Tibial nerve (tissue), 4 donors: ENCODE measurements at regions not wholly inside any gene's neighbourhood (a gene's known extent, or its start where the extent isn't known, plus 50 kb on each side); places are given as distances from the start of the nearest gene placed in this dataset.
A peak's percentile ranks its signal among the peaks of the same experiment; 100 is the strongest.

Experiments
- DNase-seq, 2 donors: peaks; one replicate each; pipeline ENCODE4 v3.0.0-alpha.2; 2019; ENCODE audit warnings: low spot score in 2 of 2
- H3K27ac ChIP-seq, 4 donors: fragments of 200-600 bp; sonication (generic) in 3 of 4; one replicate each; pipeline ENCODE4 v1.5.1; 2017 to 2019; ENCODE audit warnings: mild to moderate bottlenecking in 1 of 4
- H3K27me3 ChIP-seq, 2 donors: fragments of 200-600 bp; sonication (generic) in 1 of 2; one replicate each; pipeline versions ENCODE4 v1.5.1 to v1.6.0; 2017 to 2019
- H3K36me3 ChIP-seq, 3 donors: fragments of 200-600 bp; sonication (generic); one replicate each; pipeline ENCODE4 v1.5.1; 2018 to 2019
- H3K4me1 ChIP-seq, 4 donors: fragments of 200-600 bp; sonication (generic) in 3 of 4; one replicate each; pipeline ENCODE4 v1.5.1; 2017 to 2019
- H3K4me3 ChIP-seq, 4 donors: fragments of 200-600 bp; sonication (generic) in 3 of 4; one replicate each; pipeline ENCODE4 v1.5.1; 2017 to 2019; ENCODE audit warnings: mild to moderate bottlenecking in 1 of 4, moderate library complexity in 1 of 4
- H3K9me3 ChIP-seq, 4 donors: fragments of 200-600 bp; sonication (generic) in 3 of 4; one replicate each; pipeline ENCODE4 v1.5.1; 2017 to 2019
- EP300 ChIP-seq, 2 donors: sonication (generic); formaldehyde crosslinking; IDR thresholded peaks; one replicate each; pipeline ENCODE4 v1.6.1; 2017; ENCODE audit warnings: antibody characterized with exemption in 2 of 2, mild to moderate bottlenecking in 1 of 2
- POLR2A ChIP-seq, 2 donors: fragments of 450-650 bp; IDR thresholded peaks; one replicate each; pipeline ENCODE4 v1.6.1; 2017; ENCODE audit warnings: antibody characterized with exemption in 2 of 2, mild to moderate bottlenecking in 2 of 2, moderate library complexity in 2 of 2
- WGBS, 2 donors: methylation state at CpG; one replicate each; pipeline ENCODE4 v1.1.5; 2018; 5-methylcytosine and 5-hydroxymethylcytosine counted together
- TF ChIP-seq, protein P1 (sequence below), 5 experiments: fragments of 200-600 bp in 3 of 5; fragments of 450-650 bp in 2 of 5; sonication (generic) in 3 of 5; IDR thresholded peaks; one replicate each; pipeline ENCODE4 v1.5.1; 2016 to 2019; ENCODE audit warnings: antibody characterized with exemption in 5 of 5, mild to moderate bottlenecking in 3 of 5, moderate library complexity in 2 of 5

GRCh38 chr18:45267622-45268021 is 347.7 kb upstream of the SLC14A2 start:
- no peak for TF ChIP-seq POLR2A (IDR thresholded peaks at IDR 0.05)
- TF ChIP-seq, protein P1, sequence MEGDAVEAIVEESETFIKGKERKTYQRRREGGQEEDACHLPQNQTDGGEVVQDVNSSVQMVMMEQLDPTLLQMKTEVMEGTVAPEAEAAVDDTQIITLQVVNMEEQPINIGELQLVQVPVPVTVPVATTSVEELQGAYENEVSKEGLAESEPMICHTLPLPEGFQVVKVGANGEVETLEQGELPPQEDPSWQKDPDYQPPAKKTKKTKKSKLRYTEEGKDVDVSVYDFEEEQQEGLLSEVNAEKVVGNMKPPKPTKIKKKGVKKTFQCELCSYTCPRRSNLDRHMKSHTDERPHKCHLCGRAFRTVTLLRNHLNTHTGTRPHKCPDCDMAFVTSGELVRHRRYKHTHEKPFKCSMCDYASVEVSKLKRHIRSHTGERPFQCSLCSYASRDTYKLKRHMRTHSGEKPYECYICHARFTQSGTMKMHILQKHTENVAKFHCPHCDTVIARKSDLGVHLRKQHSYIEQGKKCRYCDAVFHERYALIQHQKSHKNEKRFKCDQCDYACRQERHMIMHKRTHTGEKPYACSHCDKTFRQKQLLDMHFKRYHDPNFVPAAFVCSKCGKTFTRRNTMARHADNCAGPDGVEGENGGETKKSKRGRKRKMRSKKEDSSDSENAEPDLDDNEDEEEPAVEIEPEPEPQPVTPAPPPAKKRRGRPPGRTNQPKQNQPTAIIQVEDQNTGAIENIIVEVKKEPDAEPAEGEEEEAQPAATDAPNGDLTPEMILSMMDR (IDR thresholded peaks at IDR 0.05), result no peak
- no peak for TF ChIP-seq EP300 (IDR thresholded peaks at IDR 0.05)
- 78 to 88% methylated on average over 1 of the region's 1 CpG for WGBS, 2 donors
- Histone ChIP-seq H3K4me1 (no peaks in the 10 kb centered on the region), H3K27me3 (no peaks in the 10 kb centered on the region), H3K36me3 (no peaks in the 10 kb centered on the region), H3K27ac (no peak overlapping the region), H3K9me3 (peaks cover 0 to 13% (median 0%) of the 10 kb centered on the region in 4 donors), H3K4me3 (no peak overlapping the region)
- DNase-seq, result no peak

DNA sequence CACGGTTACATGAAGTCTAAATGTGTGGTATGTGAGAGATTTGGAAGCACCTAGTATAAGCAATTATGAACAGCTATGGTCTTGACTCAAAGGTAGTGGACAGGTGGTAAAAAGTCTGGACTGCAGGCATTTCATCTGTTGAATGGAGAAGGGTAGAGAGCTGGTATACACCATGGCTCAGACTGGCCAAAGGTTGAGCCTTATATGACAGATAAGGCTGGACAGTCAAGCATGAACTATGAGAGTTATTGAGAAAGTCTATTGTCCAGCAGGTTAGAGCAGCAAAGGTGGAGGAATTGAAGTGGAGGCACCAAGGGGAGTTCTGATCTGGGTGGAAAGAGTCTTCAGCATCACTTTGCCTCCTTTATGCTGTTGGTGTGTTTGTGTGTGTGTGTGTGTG is 346.7 kb upstream of the SLC14A2 start:
- no peaks in the 10 kb centered on the region for H3K36me3 ChIP-seq
- TF ChIP-seq POLR2A (IDR thresholded peaks at IDR 0.05) (no peak), EP300 (IDR thresholded peaks at IDR 0.05) (no peak)
- TF ChIP-seq, protein P1 (IDR thresholded peaks at IDR 0.05), result no peak
- no peaks in the 10 kb centered on the region for H3K27me3 ChIP-seq
- peaks cover 0 to 13% (median 0%) of the 10 kb centered on the region in 4 donors for H3K9me3 ChIP-seq
- H3K27ac ChIP-seq, result no peak overlapping the region
- WGBS, 2 donors, result 57 to 75% methylated on average over 1 of the region's 1 CpG
- H3K4me1 ChIP-seq, result no peaks in the 10 kb centered on the region
- no peak for DNase-seq
- H3K4me3 ChIP-seq, result no peak overlapping the region

- no peak for TF ChIP-seq EP300 (IDR thresholded peaks at IDR 0.05)
- no peak for TF ChIP-seq POLR2A (IDR thresholded peaks at IDR 0.05)
- TF ChIP-seq, protein P1 (IDR thresholded peaks at IDR 0.05), result no peak
- no peaks in the 10 kb centered on the region for H3K36me3 ChIP-seq
- H3K4me3 ChIP-seq, result no peak overlapping the region
Measured at GRCh38 chr18:45270289-45270771, 344.9 kb upstream of the SLC14A2 start.

DNA sequence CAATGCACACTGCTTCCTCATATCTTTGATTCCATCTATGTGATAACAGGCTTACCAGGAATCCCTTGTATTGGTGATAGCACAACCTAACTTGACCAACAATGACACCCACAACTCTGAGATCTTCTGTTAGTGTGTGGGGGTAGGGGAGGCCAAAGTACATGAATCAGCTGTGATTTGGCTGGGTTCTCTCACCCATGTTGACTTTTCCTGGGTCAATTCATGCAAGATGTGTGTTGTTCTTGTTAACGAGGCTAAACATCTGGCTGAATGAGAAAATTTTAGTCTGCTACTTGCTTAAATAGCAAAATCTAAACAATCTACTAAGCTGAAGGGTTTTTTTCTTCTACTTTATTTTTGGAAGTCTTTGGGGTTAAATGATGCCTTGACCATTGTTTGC is 341.2 kb upstream of the SLC14A2 start:
- no peak overlapping the region for H3K4me3 ChIP-seq
- H3K27ac ChIP-seq, result no peak overlapping the region
- no peaks in the 10 kb centered on the region for H3K4me1 ChIP-seq
- peaks cover 0 to 25% (median 4%) of the 10 kb centered on the region in 4 donors for H3K9me3 ChIP-seq
- H3K36me3 ChIP-seq, result no peaks in the 10 kb centered on the region
- 55 to 73% methylated on average over 1 of the region's 1 CpG for WGBS, 2 donors
- no peak for DNase-seq
- no peak for TF ChIP-seq POLR2A (IDR thresholded peaks at IDR 0.05)
- TF ChIP-seq, protein P1 (IDR thresholded peaks at IDR 0.05), result no peak
- TF ChIP-seq EP300 (IDR thresholded peaks at IDR 0.05), result no peak
- H3K27me3 ChIP-seq, result no peaks in the 10 kb centered on the region

More at GRCh38 chr18:45270289-45270771, 344.9 kb upstream of the SLC14A2 start:
- Histone ChIP-seq H3K4me1 (no peaks in the 10 kb centered on the region), H3K27me3 (no peaks in the 10 kb centered on the region), H3K9me3 (peaks cover 0 to 19% (median 3%) of the 10 kb centered on the region in 4 donors), H3K27ac (no peak overlapping the region)
- DNase-seq, result no peak

GRCh38 chr18:45275367-45276113 is 339.7 kb upstream of the SLC14A2 start:
- Histone ChIP-seq H3K27ac (no peak overlapping the region), H3K9me3 (peaks cover 0 to 25% (median 4%) of the 10 kb centered on the region in 4 donors), H3K27me3 (no peaks in the 10 kb centered on the region), H3K4me3 (no peak overlapping the region), H3K36me3 (no peaks in the 10 kb centered on the region), H3K4me1 (no peaks in the 10 kb centered on the region)
- 79 to 80% methylated on average over 5 of the region's 5 CpGs for WGBS, 2 donors
- DNase-seq, result peak in 1 of 2 donors; percentile 32
- TF ChIP-seq, protein P1 (IDR thresholded peaks at IDR 0.05), result peak; percentile 21 to 55 (median 34)
- TF ChIP-seq EP300 (IDR thresholded peaks at IDR 0.05), result no peak
